ENCODE measurements at regions not wholly inside any gene's neighbourhood (a gene's known extent, or its start where the extent isn't known, plus 50 kb on each side); places are given as distances from the start of the nearest gene placed in this dataset.
"Not testable (repeated sequence)": the region's sequence is repeated elsewhere in the genome, so short reads cannot be mapped to it uniquely, and the experiment has no call there.

DNA sequence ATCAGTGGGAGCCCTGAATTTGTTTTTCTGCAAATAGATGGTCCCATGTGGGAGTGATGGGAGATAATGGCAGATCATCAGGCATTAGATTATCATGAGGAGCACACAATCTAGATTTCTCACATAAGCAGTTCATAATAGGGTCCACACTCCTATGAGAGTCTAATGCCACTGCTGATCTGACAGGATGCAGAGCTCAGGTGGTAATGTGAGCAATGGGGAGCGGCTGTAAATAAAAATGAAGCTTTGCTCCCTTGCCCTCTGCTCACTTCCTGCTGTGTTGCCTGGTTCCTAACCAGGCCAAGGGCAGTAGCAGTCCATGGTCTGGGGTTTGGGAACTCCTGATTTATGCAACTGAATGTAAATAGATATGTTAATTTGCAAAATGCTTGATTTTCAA, 538.6 kb downstream of the TRAM1L1 start:
- no peak for DNase-seq

- DNase-seq, result no peak
These were observed 540.4 kb downstream of the TRAM1L1 start for GRCh38 chr4:116544946-116545345.

- DNase-seq, result no peak
These were observed 545.6 kb downstream of the TRAM1L1 start for GRCh38 chr4:116539744-116540143.

DNA sequence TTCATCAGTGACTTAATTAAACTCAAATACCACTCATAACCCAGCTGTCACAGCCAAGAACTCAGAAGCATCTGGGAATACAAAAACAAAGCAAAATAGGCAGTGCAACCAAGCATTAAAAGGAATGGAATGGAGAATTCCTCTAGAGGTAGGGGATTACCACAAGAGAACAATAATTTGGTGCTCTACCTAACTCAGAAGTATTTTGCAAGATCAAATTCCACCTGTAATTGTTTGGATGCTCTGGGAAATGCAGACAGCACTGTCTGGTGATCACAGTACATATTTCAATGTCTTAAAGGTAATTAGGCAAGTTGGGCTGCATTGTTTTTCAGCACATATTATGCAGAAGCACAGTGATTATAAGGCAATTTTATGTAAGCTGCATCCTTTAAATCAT, 547.5 kb downstream of the TRAM1L1 start:
- DNase-seq, result no peak

DNA sequence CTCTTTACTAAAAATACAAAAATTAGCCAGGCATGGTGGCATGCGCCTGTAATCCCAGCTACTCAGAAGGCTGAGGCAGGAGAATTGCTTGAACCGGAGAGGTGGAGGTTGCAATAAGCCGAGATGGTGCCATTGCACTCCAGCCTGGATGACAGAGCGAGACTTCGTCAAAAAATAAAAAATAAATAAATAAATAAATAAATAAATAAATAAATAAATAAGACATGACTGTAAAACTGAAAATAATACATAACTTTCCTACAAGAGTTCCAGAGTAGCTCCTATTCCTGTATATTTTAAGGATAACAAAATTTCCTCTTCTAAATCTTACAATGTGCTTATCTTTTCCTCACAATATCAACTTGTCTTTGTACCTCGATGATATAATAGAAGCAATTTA, 549.4 kb downstream of the TRAM1L1 start:
- DNase-seq, result not testable (repeated sequence)

GRCh38 chr4:116531870-116532269, 553.5 kb downstream of the TRAM1L1 start:
- DNase-seq, result no peak

DNA sequence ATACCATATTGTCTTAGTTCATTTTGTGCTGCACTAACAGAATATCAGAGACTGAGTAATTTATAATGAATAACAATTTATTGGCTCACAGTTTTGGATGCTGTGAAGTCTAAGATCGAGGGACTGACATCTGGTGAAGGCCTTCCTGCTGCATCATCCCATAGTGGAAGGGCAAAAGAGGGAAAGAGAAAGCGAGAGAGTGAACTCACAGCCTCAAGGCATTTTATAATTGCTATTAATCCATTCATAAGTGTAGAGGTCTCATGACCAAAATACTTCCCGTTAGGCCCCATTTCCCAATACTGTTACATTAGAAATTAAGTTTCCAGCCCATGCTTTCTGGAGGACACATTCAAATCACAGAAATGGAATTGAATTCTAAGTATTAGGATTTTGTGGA, 554.4 kb downstream of the TRAM1L1 start:
- DNase-seq, result no peak

DNA sequence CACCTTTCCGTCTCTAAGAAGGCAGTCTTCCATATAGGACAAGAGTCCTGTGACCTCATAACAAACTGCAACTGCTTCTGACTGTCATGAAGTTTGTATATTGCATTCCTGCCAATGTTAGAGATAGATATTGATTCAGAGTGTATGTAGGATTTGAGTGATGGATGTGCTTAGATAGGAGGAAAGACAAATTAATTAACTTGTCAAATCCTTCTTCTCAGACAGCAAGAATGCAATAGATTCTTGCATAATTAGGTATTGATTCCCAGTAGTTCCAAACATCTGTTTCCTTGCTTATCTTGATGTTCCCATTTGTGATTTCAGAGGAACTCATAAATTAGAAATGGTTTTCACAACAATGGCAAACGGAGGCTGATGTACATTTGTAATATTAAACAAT, 555.3 kb downstream of the TRAM1L1 start:
- DNase-seq, result no peak

- DNase-seq, result no peak
These were observed 556.2 kb downstream of the TRAM1L1 start for GRCh38 chr4:116529129-116529528.

DNA sequence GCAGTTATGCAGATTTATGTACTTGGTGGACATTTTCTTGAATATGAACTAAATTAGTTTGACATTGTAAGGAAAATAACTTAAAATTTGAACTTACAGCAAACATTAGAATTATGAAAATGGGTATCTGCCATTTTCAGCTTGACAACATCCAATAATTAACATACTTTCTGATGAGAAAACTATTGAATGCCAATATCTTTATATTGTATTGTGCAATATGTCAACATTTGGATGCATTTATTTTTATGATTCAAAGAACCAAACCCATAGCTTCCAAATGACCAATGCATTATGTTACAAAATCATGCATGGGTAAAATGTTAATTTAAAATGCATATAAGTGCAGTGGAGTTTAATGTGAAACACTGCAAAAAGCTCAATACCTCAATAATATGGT, 562.5 kb downstream of the TRAM1L1 start:
- no peak for DNase-seq

GRCh38 chr4:116520886-116521285, 564.5 kb downstream of the TRAM1L1 start:
- DNase-seq, result no peak

GRCh38 chr4:116516711-116517110, 568.7 kb downstream of the TRAM1L1 start:
- DNase-seq, result no peak

DNA sequence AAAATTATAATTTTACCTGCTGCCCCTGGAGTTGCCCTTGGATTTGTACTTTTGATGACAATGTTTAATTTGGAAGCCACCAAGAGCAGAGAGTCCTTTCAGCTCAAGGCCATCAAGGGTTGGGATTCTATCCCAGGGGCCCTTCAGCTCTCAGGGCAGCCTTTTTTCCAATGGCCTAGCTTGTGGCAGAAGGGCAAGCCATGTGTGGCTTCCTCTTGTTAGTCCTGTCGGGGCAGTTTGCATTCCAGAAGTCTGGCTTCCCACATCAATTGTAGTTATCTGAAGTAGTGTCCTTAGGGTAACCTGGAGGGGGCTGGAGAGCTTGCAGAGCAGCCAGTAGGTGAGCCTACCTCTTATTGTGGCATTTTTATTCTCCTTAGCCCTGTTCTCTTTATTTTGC, 569.4 kb downstream of the TRAM1L1 start:
- no peak for DNase-seq

DNA sequence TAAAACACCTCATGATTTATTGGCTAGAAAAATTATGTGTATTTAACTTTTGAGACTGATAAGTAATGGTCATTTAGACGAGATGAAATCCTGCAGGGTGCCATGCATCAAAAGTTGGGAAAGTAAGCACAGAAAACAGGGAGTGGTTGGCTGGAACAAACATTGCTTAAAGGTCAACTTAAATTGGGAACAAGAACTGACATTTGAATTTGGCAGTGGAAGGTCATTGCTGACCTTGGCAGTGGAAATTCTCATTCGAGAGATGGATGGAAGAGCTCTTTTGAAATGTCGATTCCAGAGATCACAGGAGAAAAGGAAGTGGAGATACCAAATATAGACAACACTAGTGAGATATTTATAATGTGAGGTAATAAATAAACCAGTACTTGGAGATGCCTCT, 572.8 kb downstream of the TRAM1L1 start:
- no peak for DNase-seq

GRCh38 chr4:116501954-116502353, 583.4 kb downstream of the TRAM1L1 start:
- no peak for DNase-seq

DNA sequence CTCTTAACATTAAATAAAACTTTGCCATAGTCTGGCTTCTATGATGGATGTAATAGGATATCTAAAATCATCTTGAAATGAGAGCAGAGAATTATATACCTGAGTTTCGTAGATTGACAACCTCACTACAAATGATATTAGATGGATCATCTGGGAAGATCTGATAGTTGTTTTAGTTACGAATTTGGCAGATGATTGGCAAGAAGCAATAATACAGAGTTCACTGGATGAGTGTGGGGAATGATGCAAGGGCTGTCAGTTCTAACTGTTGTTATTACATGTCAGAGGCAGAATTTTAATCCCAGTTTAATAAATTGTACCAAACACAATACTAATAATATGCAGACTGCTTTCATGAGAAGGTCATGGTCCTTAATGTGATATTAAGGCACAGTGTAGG, 585.2 kb downstream of the TRAM1L1 start:
- DNase-seq, result no peak

DNA sequence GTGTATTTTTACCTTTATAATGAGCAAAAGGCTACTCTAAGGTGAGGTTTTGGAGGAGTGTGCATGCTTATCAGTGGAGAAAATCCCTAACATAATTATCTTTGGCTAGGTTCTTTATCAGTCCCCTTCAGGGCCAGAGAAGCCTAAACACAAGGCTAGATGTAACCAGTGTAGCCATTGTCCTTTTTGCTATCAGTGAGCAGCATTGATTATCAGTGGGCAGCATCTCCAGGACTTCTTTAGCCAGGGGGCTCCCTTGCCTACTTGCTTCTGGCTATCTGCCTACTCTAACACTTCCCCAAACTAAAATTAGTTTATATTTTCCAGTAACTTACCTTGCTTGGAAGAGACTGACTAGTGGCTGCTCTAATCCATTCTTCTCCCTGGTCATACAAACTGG, 595.6 kb downstream of the TRAM1L1 start:
- DNase-seq, result no peak

- DNase-seq, result no peak
These were observed 599.0 kb downstream of the TRAM1L1 start for GRCh38 chr4:116486401-116486800.

- DNase-seq, result no peak
These were observed 604.8 kb downstream of the TRAM1L1 start for GRCh38 chr4:116480546-116480945.

DNA sequence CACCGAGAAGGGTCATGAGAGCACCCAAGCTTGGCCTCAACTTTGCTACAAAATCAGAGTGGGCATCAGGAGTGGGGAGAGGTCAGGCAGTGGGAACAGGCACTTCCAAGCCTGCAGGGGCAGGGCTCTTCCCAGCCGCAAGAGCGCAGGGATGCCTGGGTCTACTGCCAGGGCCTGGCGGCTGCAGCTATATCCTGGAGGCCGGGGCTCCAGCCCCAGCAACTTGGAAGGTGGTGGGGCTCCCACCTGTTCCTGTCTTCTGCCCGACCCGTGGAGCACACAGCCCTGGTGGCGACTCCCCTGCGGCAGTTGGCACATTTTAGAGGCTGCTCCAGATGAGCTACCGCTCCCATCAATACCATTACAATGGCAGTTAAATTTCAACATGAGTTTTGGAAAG, 607.0 kb downstream of the TRAM1L1 start:
- no peak for DNase-seq

DNA sequence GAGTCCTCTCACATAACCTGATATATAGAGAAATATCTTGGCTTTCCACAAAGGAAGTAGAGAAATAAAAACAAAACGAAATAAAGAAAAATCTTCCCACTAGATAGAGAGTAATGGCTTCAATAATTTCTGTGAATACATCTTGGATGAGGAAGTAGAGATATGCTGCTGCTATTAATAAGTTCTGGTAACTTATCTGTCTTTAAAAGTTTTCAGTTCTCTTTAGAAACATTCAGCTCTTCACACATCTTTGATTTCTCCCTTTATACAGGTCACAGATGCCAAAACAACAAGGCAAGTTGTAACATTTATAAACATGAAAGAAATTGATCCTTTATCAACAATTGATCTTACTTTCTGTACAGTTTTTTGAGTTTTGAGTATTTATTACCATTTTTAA, 615.8 kb downstream of the TRAM1L1 start:
- DNase-seq, result no peak

GRCh38 chr4:116453127-116453526, 632.2 kb downstream of the TRAM1L1 start:
- no peak for DNase-seq

DNA sequence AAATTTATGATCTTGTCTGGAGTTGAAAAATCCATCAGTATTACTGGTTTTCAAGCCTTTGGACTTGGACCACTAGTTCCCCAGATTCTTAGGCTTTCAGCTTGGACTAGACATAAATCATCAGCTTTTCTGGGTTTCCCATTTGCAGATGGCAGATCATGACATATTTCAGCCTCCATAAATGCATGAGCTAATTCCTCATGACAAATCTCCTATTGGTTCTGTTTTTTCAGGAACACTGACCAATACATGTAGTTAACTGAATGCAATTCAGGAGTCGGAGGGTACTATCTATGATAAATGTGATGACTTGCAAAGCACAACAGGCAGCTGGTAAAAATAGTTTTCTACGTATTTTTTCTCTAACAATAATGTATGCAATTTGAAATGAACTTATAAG, 635.6 kb downstream of the TRAM1L1 start:
- no peak for DNase-seq

- DNase-seq, result no peak
These were observed 641.3 kb downstream of the TRAM1L1 start for GRCh38 chr4:116444117-116444516.

All from hypothalamus (tissue), 51 donors.